ACHN (cell line): ENCODE measurements at regions not wholly inside any gene's neighbourhood (a gene's known extent, or its start where the extent isn't known, plus 50 kb on each side); places are given as distances from the start of the nearest gene placed in this dataset.
"Not testable (repeated sequence)": the region's sequence is repeated elsewhere in the genome, so short reads cannot be mapped to it uniquely, and the experiment has no call there.

ENCODE experiments used
- DNase-seq: peaks from one replicate; pipeline ENCODE4 v3.0.0-alpha.2; 2015
- in situ Hi-C: cut with HindIII; loops from 2 replicates; pipeline ENCODE4 v1.10.0; 2017; ENCODE audit warnings: low sequenced_read_pairs, low pct_ligation_motif_present, low pct_unique_long_range_greater_than_20kb

- no peak for DNase-seq
- in situ Hi-C loops = no loop called here
Measured at GRCh38 chr12:24695657-24696329, 253.1 kb downstream of the BCAT1 start.

- no peak for DNase-seq
Measured at GRCh38 chr12:24695103-24695502, 253.8 kb downstream of the BCAT1 start.

GRCh38 chr12:24688601-24689000, 260.3 kb downstream of the BCAT1 start:
- DNase-seq = no peak
- in situ Hi-C loops = no loop called here

More at GRCh38 chr12:24695103-24695502, 253.8 kb downstream of the BCAT1 start:
- in situ Hi-C loops = no loop called here

- in situ Hi-C loops = no loop called here
- no peak for DNase-seq
Measured at GRCh38 chr12:24681570-24681969, 267.3 kb downstream of the BCAT1 start.

- DNase-seq = no peak
- in situ Hi-C loops = no loop called here
Measured at GRCh38 chr12:24679126-24679525, 269.8 kb downstream of the BCAT1 start.

GRCh38 chr12:24678436-24678835, 270.5 kb downstream of the BCAT1 start:
- no peak for DNase-seq
- in situ Hi-C loops = no loop called here

- DNase-seq = no peak
- in situ Hi-C loops = no loop called here
Measured at GRCh38 chr12:24668563-24668962, 280.3 kb downstream of the BCAT1 start.

- no peak for DNase-seq
- in situ Hi-C loops = no loop called here
Measured at GRCh38 chr12:24664161-24664880, 284.6 kb downstream of the BCAT1 start.

- peak; percentile 54 for DNase-seq
- in situ Hi-C loops = no loop called here
Measured at GRCh38 chr12:24661657-24662096, 287.2 kb downstream of the BCAT1 start.

- in situ Hi-C loops = no loop called here
- no peak for DNase-seq
Measured at GRCh38 chr12:24659016-24659415, 289.9 kb downstream of the BCAT1 start.

- DNase-seq, in situ Hi-C loops: not testable (repeated sequence)
Measured at GRCh38 chr12:24654344-24654743, 294.6 kb downstream of the BCAT1 start.

GRCh38 chr12:24649634-24650033, 299.3 kb downstream of the BCAT1 start:
- in situ Hi-C loops = no loop called here
- no peak for DNase-seq

GRCh38 chr12:24649209-24649608, 299.7 kb downstream of the BCAT1 start:
- in situ Hi-C loops = no loop called here
- no peak for DNase-seq

GRCh38 chr12:24645254-24645653, 303.6 kb downstream of the BCAT1 start:
- in situ Hi-C loops = no loop called here

GRCh38 chr12:24643120-24644119, 305.5 kb downstream of the BCAT1 start:
- DNase-seq = no peak
- in situ Hi-C loops = no loop called here

More at GRCh38 chr12:24645254-24645653, 303.6 kb downstream of the BCAT1 start:
- DNase-seq = no peak

GRCh38 chr12:24639641-24640040, 309.3 kb downstream of the BCAT1 start:
- DNase-seq = no peak
- in situ Hi-C loops = no loop called here

GRCh38 chr12:24632466-24632865, 316.4 kb downstream of the BCAT1 start:
- in situ Hi-C loops = no loop called here

GRCh38 chr12:24631676-24632426, 317.1 kb downstream of the BCAT1 start:
- in situ Hi-C loops = no loop called here

More at GRCh38 chr12:24632466-24632865, 316.4 kb downstream of the BCAT1 start:
- DNase-seq = no peak

More at GRCh38 chr12:24631676-24632426, 317.1 kb downstream of the BCAT1 start:
- no peak for DNase-seq
